ENCODE measurements at regions not wholly inside any gene's neighbourhood (a gene's known extent, or its start where the extent isn't known, plus 50 kb on each side); places are given as distances from the start of the nearest gene placed in this dataset.
A peak's percentile ranks its signal among the peaks of the same experiment; 100 is the strongest.

GRCh38 chr22:35152316-35152715 lies 86.4 kb downstream of the ISX start:
- no peak overlapping the region for H3K18ac ChIP-seq (ENCODE audit: insufficient read length, low read depth, low read length)
- no peak for TF ChIP-seq CTCF (conservative IDR thresholded peaks at IDR 0.05)
- H3K4me1 ChIP-seq (ENCODE audit: insufficient read depth, low read length), result peaks cover 2% of the 10 kb centered on the region; the same call in 1 of the 2 replicates
- no peaks in the 10 kb centered on the region for H4K20me1 ChIP-seq (ENCODE audit: control insufficient read depth, insufficient read depth, insufficient read length)
- no peak overlapping the region for H3K14ac ChIP-seq (ENCODE audit: insufficient read depth, low read length)
- H4K91ac ChIP-seq (ENCODE audit: insufficient read length, low read depth, low read length), result no peak overlapping the region
- H3K79me2 ChIP-seq (ENCODE audit: insufficient read depth, low read length), result no peaks in the 10 kb centered on the region
- no peak overlapping the region for H3K56ac ChIP-seq (ENCODE audit: insufficient read length, low read depth, low read length)
- peaks cover 43 to 48% of the 10 kb centered on the region in 2 experiments for H3K4me1 Mint-ChIP-seq
- H3K27me3 ChIP-seq (ENCODE audit: insufficient read depth, low read length), result no peaks in the 10 kb centered on the region
- H3K23ac ChIP-seq (ENCODE audit: insufficient read length, low read depth, low read length), result no peak overlapping the region
- no peak overlapping the region for H3K4me2 ChIP-seq (ENCODE audit: insufficient read depth, insufficient read length, low read length)
- no peak overlapping the region for H2BK5ac ChIP-seq (ENCODE audit: insufficient read length, low read length)
- H3K9me3 ChIP-seq (ENCODE audit: control insufficient read depth, low read depth, low read length), result no peaks in the 10 kb centered on the region
- H3K27ac ChIP-seq (ENCODE audit: insufficient read length, low read depth, low read length), result no peak overlapping the region
- H4K5ac ChIP-seq (ENCODE audit: insufficient read length, low read depth, low read length), result no peak overlapping the region
- 0 out of 5 replicates have a peak, but pooled peaks cover 0 to 2% of the 10 kb centered on the region in 2 experiments for H3K9me3 Mint-ChIP-seq
- H2AFZ ChIP-seq (ENCODE audit: low read length), result no peak overlapping the region
- WGBS (ENCODE audit: extremely low coverage, insufficient read length, low lambda C conversion rate), result no CpG with 5 or more reads among the region's 8 CpGs
- H2BK20ac ChIP-seq (ENCODE audit: low read depth, low read length, poor library complexity, severe bottlenecking), result no peak overlapping the region
- no peak overlapping the region for H2BK12ac ChIP-seq (ENCODE audit: insufficient read length, low read depth, low read length)
- peak; percentile 41 for DNase-seq
- H2AK5ac ChIP-seq (ENCODE audit: insufficient read length, low read length), result no peak overlapping the region
- H4K8ac ChIP-seq (replicated peaks; ENCODE audit: insufficient read length, low read depth, low read length), result no peak overlapping the region
- 0 out of 7 replicates have a peak overlapping the region, but pooled peaks of 1 of the 3 experiments have one; percentile 49 for H3K27ac Mint-ChIP-seq
- no peak overlapping the region for H2BK120ac ChIP-seq (ENCODE audit: low read depth, low read length, poor library complexity, severe bottlenecking)
- no peaks in the 10 kb centered on the region for H3K36me3 Mint-ChIP-seq (ENCODE audit: insufficient read depth in 1 of 3, low read depth in 3 of 3)
- H3K27me3 Mint-ChIP-seq (ENCODE audit: low read depth), result peaks cover 31% of the 10 kb centered on the region
- no peak overlapping the region for H3K9ac ChIP-seq (ENCODE audit: extremely low read depth, insufficient read length, low read length)
- no peaks in the 10 kb centered on the region for H3K23me2 ChIP-seq (ENCODE audit: insufficient read length, low read depth, low read length, poor library complexity, severe bottlenecking)
- no peak overlapping the region for H3T11ph ChIP-seq (ENCODE audit: low read length)
- no peak overlapping the region for H2BK15ac ChIP-seq (ENCODE audit: low read depth, low read length)
- no peak overlapping the region for H3K4ac ChIP-seq (ENCODE audit: low read depth, low read length)
- H3K4me3 Mint-ChIP-seq, result no peak overlapping the region
- H3K79me1 ChIP-seq (ENCODE audit: insufficient read depth, low read depth, low read length, poor library complexity, severe bottlenecking), result no peaks in the 10 kb centered on the region
